ENCODE measurements at regions not wholly inside any gene's neighbourhood (a gene's known extent, or its start where the extent isn't known, plus 50 kb on each side); places are given as distances from the start of the nearest gene placed in this dataset.

DNA sequence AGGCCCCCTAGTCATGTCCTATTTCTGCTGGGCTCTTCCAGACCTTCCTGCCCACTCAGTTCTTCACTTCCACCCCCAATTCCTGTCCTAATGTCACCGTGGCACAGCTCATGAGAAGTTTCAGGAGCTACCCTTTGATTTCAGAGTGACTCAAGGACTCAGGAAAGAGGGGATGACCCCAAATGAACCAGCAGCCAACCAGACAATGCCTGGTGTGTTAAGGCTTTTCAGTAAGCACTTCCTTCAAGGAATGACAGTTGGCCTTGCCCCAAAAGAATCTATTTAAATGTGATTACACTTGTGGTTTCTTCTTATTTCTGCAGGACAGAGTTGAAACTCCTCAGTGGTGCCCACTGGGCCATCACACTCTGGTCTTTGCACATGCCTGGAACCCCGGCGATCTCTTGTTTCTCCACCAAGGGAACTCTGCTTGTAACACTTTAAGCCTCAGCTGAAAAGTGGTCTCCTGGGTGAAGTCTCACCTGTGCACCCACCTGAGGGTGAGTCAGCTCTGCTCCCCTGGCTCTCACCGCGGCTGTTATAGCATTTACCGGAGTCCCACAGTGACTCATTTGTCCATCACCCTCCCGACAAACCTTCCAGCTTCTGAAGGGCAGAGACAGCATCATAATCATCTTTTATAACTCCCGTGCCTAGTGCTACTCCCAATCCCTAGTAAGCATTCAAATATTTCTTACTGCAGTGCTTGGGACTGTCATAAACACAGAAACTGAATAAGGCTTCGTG, 123.0 kb upstream of the SVIL start:
- CTCF ChIA-PET: interaction anchor here (1.3 kb wide), 1 partner anchor 21 kb away, joined by 4 read pairs; no protein-coding TSS in a partner anchor
- no peak for DNase-seq (ENCODE audit: low read depth, low spot score)
- TF ChIP-seq, protein P1, sequence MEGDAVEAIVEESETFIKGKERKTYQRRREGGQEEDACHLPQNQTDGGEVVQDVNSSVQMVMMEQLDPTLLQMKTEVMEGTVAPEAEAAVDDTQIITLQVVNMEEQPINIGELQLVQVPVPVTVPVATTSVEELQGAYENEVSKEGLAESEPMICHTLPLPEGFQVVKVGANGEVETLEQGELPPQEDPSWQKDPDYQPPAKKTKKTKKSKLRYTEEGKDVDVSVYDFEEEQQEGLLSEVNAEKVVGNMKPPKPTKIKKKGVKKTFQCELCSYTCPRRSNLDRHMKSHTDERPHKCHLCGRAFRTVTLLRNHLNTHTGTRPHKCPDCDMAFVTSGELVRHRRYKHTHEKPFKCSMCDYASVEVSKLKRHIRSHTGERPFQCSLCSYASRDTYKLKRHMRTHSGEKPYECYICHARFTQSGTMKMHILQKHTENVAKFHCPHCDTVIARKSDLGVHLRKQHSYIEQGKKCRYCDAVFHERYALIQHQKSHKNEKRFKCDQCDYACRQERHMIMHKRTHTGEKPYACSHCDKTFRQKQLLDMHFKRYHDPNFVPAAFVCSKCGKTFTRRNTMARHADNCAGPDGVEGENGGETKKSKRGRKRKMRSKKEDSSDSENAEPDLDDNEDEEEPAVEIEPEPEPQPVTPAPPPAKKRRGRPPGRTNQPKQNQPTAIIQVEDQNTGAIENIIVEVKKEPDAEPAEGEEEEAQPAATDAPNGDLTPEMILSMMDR (IDR thresholded peaks at IDR 0.05; ENCODE audit: insufficient read depth, low read length, missing control alignments): no peak
- no peak overlapping the region for H3K4me3 ChIP-seq (ENCODE audit: low read depth, low read length)
- POLR2A ChIA-PET: no interaction called here

DNA sequence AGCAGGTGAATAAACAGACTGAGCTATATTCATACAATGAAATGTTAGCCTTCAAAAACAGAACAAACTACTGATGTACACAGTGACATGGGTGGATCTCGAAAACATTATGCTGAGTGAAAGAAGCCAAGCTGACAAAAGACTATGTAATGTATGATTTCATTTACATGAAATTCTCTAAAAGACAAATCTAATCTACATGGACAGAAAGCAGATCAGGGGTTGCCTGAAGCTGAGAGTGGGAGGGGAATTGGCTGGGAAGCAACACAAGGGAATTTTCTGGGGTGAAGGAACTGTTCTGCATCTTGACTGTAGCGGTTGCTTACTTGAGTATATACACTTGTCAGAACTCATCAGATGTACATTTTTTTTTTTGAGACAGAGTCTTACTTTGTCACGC, 121.7 kb upstream of the SVIL start:
- CTCF ChIA-PET: interaction anchor here (1.4 kb wide), 1 partner anchor 10 kb away, joined by 3 read pairs; no protein-coding TSS in a partner anchor
- POLR2A ChIA-PET: no interaction called here
- no peak for DNase-seq (ENCODE audit: low read depth, low spot score)
- TF ChIP-seq, protein P1 (IDR thresholded peaks at IDR 0.05; ENCODE audit: insufficient read depth, low read length, missing control alignments): no peak
- H3K4me3 ChIP-seq (ENCODE audit: low read depth, low read length): no peak overlapping the region

DNA sequence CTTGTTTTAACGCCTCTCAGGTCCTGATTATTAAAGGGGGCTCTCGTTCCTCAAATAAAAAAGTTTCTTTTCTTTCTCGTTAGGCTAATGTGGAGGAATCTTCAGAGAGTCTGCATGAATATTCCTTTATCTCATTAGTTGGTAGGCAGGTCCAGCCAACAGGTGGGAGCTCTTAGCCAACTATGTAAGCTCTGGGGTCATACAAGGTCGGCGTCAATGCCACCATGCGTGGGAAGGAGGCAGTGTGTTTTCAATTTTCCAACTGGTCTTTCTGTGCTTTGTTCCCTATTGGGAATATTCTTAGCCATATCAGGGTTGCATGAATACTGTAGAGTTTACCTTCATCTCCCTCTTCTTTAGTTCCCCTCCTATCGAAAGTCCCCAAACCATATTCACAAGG, 118.5 kb upstream of the SVIL start:
- POLR2A ChIA-PET: no interaction called here
- CTCF ChIA-PET: interaction anchor here (0.7 to 1.3 kb wide), 2 partner anchors 26 to 162 kb away, joined by 3 read pairs; no protein-coding TSS in a partner anchor
- TF ChIP-seq, protein P1 (IDR thresholded peaks at IDR 0.05; ENCODE audit: insufficient read depth, low read length, missing control alignments): no peak
- no peak overlapping the region for H3K4me3 ChIP-seq (ENCODE audit: low read depth, low read length)
- DNase-seq (ENCODE audit: low read depth, low spot score): no peak

DNA sequence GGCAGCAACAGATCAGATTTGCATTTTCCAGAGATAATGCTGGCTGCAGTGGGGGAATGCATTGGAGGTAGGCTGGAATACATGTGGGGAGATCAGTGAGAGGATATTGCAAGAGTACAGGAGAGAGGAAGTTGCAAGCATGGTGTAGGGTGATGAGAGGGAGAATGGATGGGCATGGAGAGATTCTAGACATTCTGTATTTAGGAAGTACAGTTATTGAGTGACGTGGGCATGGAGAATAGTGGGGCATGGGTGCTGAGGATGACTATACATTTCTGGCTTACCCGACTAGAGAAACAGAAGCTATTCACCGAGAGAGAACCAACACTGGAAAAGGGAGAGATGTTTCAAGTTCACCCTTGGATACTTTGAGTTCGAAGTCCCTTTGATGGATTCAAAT, 116.9 kb upstream of the SVIL start:
- no peak overlapping the region for H3K4me3 ChIP-seq (ENCODE audit: low read depth, low read length)
- CTCF ChIA-PET: interaction anchor here (1.2 kb wide), 1 partner anchor 11 kb away, joined by 3 read pairs; no protein-coding TSS in a partner anchor
- POLR2A ChIA-PET: no interaction called here
- DNase-seq (ENCODE audit: low read depth, low spot score): no peak
- TF ChIP-seq, protein P1 (IDR thresholded peaks at IDR 0.05; ENCODE audit: insufficient read depth, low read length, missing control alignments): no peak

DNA sequence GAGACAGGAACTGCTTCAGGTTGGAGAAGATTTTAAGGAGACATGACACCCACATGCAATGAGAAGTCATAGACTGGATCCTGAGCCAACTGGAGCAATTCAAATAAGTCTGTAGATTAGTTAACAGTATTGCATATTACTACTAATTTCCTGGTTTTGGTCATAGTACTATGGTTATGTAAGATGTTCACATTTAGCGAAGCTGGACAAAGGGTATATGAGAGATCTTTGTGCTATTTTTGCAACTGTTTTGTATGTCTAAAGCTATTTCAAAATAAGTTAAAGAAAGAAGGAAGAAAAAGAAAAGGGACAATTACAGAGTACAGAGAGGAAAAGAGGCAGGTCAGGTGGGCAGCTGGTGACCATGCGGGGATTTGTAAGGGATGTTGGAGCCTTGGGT, 116.5 kb upstream of the SVIL start:
- TF ChIP-seq, protein P1 (IDR thresholded peaks at IDR 0.05; ENCODE audit: insufficient read depth, low read length, missing control alignments): no peak
- no peak overlapping the region for H3K4me3 ChIP-seq (ENCODE audit: low read depth, low read length)
- POLR2A ChIA-PET: no interaction called here
- CTCF ChIA-PET: interaction anchor here (1.2 kb wide), 1 partner anchor 11 kb away, joined by 3 read pairs; no protein-coding TSS in a partner anchor
- DNase-seq (ENCODE audit: low read depth, low spot score): no peak

DNA sequence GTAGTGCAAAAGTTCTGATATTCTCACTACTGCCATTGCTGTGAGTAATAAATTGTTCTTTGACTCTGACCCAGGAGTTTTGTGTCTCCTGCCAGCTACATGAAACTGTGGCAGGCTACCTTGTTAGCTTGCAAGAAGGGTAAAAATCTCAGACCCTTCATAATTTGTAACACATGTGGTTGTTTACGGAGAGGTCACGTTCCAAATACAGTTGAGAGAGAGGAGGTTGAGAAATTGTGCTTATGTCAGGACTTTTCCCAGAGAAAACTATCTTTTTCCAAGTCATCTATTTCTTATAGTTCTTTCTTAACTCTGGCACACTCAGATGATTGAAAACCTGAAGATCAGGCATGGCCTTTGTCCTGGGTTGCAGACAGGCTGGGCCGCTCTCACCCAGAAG, 114.4 kb upstream of the SVIL start:
- CTCF ChIA-PET: interaction anchor here (1.1 to 1.5 kb wide), 2 partner anchors 9 to 13 kb away, joined by 3 to 5 read pairs; no protein-coding TSS in a partner anchor
- DNase-seq (ENCODE audit: low read depth, low spot score): no peak
- POLR2A ChIA-PET: no interaction called here
- no peak overlapping the region for H3K4me3 ChIP-seq (ENCODE audit: low read depth, low read length)
- TF ChIP-seq, protein P1 (IDR thresholded peaks at IDR 0.05; ENCODE audit: insufficient read depth, low read length, missing control alignments): no peak

All from AG04449 (cell line).